HEK293T (cell line): ENCODE measurements at regions not wholly inside any gene's neighbourhood (a gene's known extent, or its start where the extent isn't known, plus 50 kb on each side); places are given as distances from the start of the nearest gene placed in this dataset.

Experiments used
- CTCF ChIA-PET: fragments of 350-600 bp; formaldehyde crosslinking; extraction: SDS; loops from one replicate; lab custom pipeline; 2021; ENCODE audit warnings: antibody characterized with exemption, inconsistent platforms; lab: Yijun Ruan, JAX
- POLR2A ChIA-PET: fragments of 350-600 bp; formaldehyde crosslinking; extraction: SDS; loops from one replicate; lab custom pipeline; 2020; ENCODE audit warnings: antibody characterized with exemption, inconsistent platforms; lab: Yijun Ruan, JAX
- DNase-seq: peaks from one replicate; pipeline ENCODE4 v3.0.0; 2012; ENCODE audit warnings: mixed read lengths; ENCODE audit errors: extremely low spot score
- ARNT ChIP-seq: fragments of 450-650 bp; IDR thresholded peaks from 2 replicates; pipeline ENCODE4 v1.6.1; 2017; ENCODE audit warnings: mild to moderate bottlenecking
- BHLHE40 ChIP-seq: fragments of 450-650 bp; IDR thresholded peaks from 2 replicates; pipeline ENCODE4 v1.6.1; 2016; ENCODE audit warnings: mild to moderate bottlenecking, moderate library complexity, borderline replicate concordance
- CTBP1 ChIP-seq: fragments of 450-650 bp; IDR thresholded peaks from 2 replicates; pipeline ENCODE4 v1.6.1; 2016; ENCODE audit warnings: borderline replicate concordance
- ELF4 ChIP-seq: fragments of 450-650 bp; IDR thresholded peaks from 2 replicates; pipeline ENCODE4 v1.6.1; 2017; ENCODE audit warnings: antibody characterized with exemption
- FOXA1 ChIP-seq: fragments of 450-650 bp; IDR thresholded peaks from 2 replicates; pipeline ENCODE4 v1.6.1; 2016; ENCODE audit warnings: mild to moderate bottlenecking
- FOXK2 ChIP-seq: fragments of 450-650 bp; IDR thresholded peaks from 2 replicates; pipeline ENCODE4 v1.6.1; 2016; ENCODE audit warnings: mild to moderate bottlenecking
- FOXM1 ChIP-seq: fragments of 450-650 bp; IDR thresholded peaks from 2 replicates; pipeline ENCODE4 v1.6.1; 2017; ENCODE audit warnings: mild to moderate bottlenecking, borderline replicate concordance
- HDGF ChIP-seq: fragments of 450-650 bp; IDR thresholded peaks from 2 replicates; pipeline ENCODE4 v1.6.1; 2017; ENCODE audit warnings: antibody characterized with exemption, borderline replicate concordance
- L3MBTL2 ChIP-seq: fragments of 450-650 bp; conservative IDR thresholded peaks from 2 replicates; pipeline ENCODE4 v1.6.1; 2016; ENCODE audit warnings: mild to moderate bottlenecking
- LEF1 ChIP-seq: fragments of 450-650 bp; IDR thresholded peaks from 2 replicates; pipeline ENCODE4 v1.6.1; 2017; ENCODE audit warnings: mild to moderate bottlenecking, borderline replicate concordance
- NFRKB ChIP-seq: fragments of 450-650 bp; IDR thresholded peaks from 2 replicates; pipeline ENCODE4 v1.6.1; 2016; ENCODE audit warnings: mild to moderate bottlenecking, moderate library complexity
- PKNOX1 ChIP-seq: fragments of 450-650 bp; IDR thresholded peaks from 2 replicates; pipeline ENCODE4 v1.6.1; 2016
- SP1 ChIP-seq: fragments of 450-650 bp; IDR thresholded peaks from 2 replicates; pipeline ENCODE4 v1.6.1; 2017
- SUZ12 ChIP-seq: fragments of 450-650 bp; IDR thresholded peaks from 2 replicates; pipeline ENCODE4 v1.6.1; 2016; ENCODE audit warnings: mild to moderate bottlenecking
- TARDBP ChIP-seq: fragments of 450-650 bp; IDR thresholded peaks from 2 replicates; pipeline ENCODE4 v1.6.1; 2016
- ZNF384 ChIP-seq: fragments of 450-650 bp; IDR thresholded peaks from 2 replicates; pipeline ENCODE4 v1.6.1; 2016

- POLR2A ChIA-PET = no interaction called here
- DNase-seq = no peak
- CTCF ChIA-PET = interaction anchor here (0.5 kb wide), 1 partner anchor 360 kb away, joined by 3 read pairs; no protein-coding TSS in a partner anchor
- no peak for TF ChIP-seq FOXK2
- TF ChIP-seq NFRKB = no peak
Measured at GRCh38 chr19:31959527-31960018, 385.8 kb upstream of the ZNF507 start.

DNA sequence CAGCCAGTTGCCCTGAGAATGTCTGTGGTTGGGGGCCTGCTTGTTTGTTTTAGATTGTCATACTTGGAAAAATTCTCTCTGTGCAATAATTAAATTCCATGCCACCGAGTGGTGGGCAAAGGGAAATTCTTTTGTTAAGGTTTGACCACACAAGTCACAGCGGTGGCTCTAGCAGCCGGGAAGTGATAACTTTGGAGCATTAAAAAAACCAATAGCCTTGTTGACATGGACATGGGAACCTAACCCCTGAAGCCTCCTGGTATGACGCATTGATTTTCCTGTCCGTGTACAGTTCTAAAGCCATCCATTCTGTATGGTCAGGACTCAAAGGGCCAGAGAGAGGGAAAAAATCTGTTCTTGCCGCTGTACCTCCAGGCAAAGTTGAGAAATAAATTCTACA, 384.9 kb upstream of the ZNF507 start:
- DNase-seq = no peak
- POLR2A ChIA-PET = no interaction called here
- CTCF ChIA-PET = no interaction called here
- TF ChIP-seq ZNF384 = no peak

- TF ChIP-seq PKNOX1 = no peak
- TF ChIP-seq NFRKB = no peak
- TF ChIP-seq L3MBTL2 = no peak
- TF ChIP-seq BHLHE40 = no peak
- no peak for TF ChIP-seq FOXM1
- TF ChIP-seq CTBP1 = no peak
- TF ChIP-seq ELF4 = no peak
- POLR2A ChIA-PET = no interaction called here
- CTCF ChIA-PET = no interaction called here
- DNase-seq = no peak
Measured at GRCh38 chr19:31961191-31961590, 384.2 kb upstream of the ZNF507 start.

DNA sequence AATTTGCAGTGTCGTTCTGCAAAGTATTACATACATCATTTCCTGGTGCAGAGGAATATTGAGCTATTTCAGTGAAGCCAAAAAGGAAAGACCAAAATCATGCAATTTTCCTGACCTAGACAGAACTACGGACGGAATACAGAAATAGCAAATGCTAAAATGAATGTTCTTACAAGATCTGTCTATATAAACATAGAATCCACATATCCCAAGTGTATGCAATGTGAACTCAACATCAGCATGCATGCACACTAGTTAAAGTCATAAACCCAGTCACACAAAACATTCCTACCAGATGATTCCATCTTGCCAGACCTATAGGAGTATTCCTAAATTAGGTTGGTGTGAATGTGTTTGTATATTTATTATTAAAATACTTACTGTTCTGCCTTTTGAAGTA, 383.7 kb upstream of the ZNF507 start:
- TF ChIP-seq NFRKB (no peak), PKNOX1 (no peak), ZNF384 (no peak), SP1 (no peak), FOXM1 (no peak), CTBP1 (no peak), ELF4 (no peak), TARDBP (no peak), HDGF (no peak), FOXA1 (no peak), SUZ12 (no peak), L3MBTL2 (no peak), BHLHE40 (no peak), ARNT (no peak)
- POLR2A ChIA-PET = no interaction called here
- DNase-seq = no peak
- CTCF ChIA-PET = no interaction called here

GRCh38 chr19:31962561-31962996, 382.8 kb upstream of the ZNF507 start:
- CTCF ChIA-PET = no interaction called here
- no peak for DNase-seq
- POLR2A ChIA-PET = no interaction called here
- TF ChIP-seq ELF4 (no peak), FOXM1 (no peak)

DNA sequence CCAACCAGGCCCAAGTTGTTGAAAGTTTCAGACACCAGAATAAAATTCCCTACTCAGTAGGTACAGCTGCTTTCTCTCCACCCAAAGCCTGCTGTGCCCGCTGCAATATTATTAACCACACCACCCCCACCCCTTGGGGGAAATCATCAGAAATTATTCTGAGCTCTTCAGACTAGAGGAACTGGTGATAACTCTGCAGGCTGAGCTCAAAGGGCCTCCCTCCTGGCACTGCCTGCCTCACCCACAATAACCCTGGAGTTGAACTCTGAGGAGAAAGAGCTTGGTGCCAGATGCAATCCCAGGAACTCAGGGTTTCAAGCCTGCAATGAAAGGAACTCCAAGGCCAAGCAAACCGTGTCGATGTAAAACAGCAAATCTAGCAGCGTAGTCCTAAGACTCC, 381.7 kb upstream of the ZNF507 start:
- CTCF ChIA-PET = no interaction called here
- POLR2A ChIA-PET = no interaction called here
- DNase-seq = no peak

DNA sequence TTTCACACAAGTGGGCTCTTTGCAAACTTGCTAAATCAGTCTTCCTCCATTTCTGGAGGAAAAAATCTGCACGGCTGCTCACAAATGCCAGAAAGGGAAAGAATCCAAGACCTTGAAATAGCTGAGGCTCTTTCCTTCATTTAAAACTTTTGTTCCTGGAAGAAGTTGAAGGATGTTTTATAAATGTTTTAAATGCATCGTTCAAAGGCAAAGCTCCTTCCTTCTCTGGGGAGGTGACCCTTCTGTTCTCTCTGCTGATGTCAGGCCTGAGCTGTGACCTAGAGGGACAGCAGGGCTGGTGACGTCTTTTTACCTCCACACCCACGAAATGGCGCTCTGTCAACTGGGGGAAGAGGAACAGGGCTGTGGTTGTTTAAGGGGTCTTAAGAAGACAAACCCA, 376.4 kb upstream of the ZNF507 start:
- CTCF ChIA-PET = no interaction called here
- POLR2A ChIA-PET = no interaction called here
- TF ChIP-seq SP1 = no peak
- TF ChIP-seq L3MBTL2 = no peak
- TF ChIP-seq SUZ12 = no peak
- no peak for TF ChIP-seq LEF1
- TF ChIP-seq FOXA1 = no peak
- no peak for TF ChIP-seq BHLHE40
- TF ChIP-seq CTBP1 = no peak
- no peak for TF ChIP-seq NFRKB
- TF ChIP-seq FOXM1 = no peak
- TF ChIP-seq TARDBP = no peak
- TF ChIP-seq PKNOX1 = no peak
- TF ChIP-seq ARNT = no peak
- TF ChIP-seq ELF4 = no peak
- no peak for TF ChIP-seq ZNF384
- no peak for TF ChIP-seq FOXK2
- DNase-seq = no peak

More for the DNA sequence above, 381.7 kb upstream of the ZNF507 start:
- TF ChIP-seq ZNF384 = no peak
- no peak for TF ChIP-seq LEF1
- no peak for TF ChIP-seq FOXM1
- no peak for TF ChIP-seq FOXA1
- no peak for TF ChIP-seq BHLHE40
- no peak for TF ChIP-seq SUZ12
- TF ChIP-seq FOXK2 = no peak
- TF ChIP-seq NFRKB = no peak
- TF ChIP-seq PKNOX1 = no peak
- TF ChIP-seq HDGF = no peak
- TF ChIP-seq L3MBTL2 = no peak
- no peak for TF ChIP-seq ARNT
- no peak for TF ChIP-seq CTBP1
- TF ChIP-seq TARDBP = no peak
- no peak for TF ChIP-seq SP1
- TF ChIP-seq ELF4 = no peak
